Hematopoietic multipotent progenitor cell treated with erythropoietin and hydrocortisone succinate and interleukin-3 and kit ligand, for 4 days (in vitro differentiated cells): ENCODE measurements at regions not wholly inside any gene's neighbourhood (a gene's known extent, or its start where the extent isn't known, plus 50 kb on each side); places are given as distances from the start of the nearest gene placed in this dataset.
"Not testable (repeated sequence)": the region's sequence is repeated elsewhere in the genome, so short reads cannot be mapped to it uniquely, and the experiment has no call there.

ENCODE experiments used
- DNase-seq: peaks from one replicate; pipeline ENCODE4 v3.0.0-alpha.2; 2015

- no peak for DNase-seq
Measured at GRCh38 chr18:78792736-78793135, 186.9 kb upstream of the SALL3 start.

- DNase-seq = no peak
Measured at GRCh38 chr18:78793313-78794070, 186.1 kb upstream of the SALL3 start.

GRCh38 chr18:78794071-78794430 is 185.6 kb upstream of the SALL3 start:
- DNase-seq = no peak

GRCh38 chr18:78796693-78797455 is 182.7 kb upstream of the SALL3 start:
- no peak for DNase-seq

- no peak for DNase-seq
Measured at GRCh38 chr18:78797499-78797898, 182.1 kb upstream of the SALL3 start.

- DNase-seq = no peak
Measured at GRCh38 chr18:78798402-78799175, 181.0 kb upstream of the SALL3 start.

GRCh38 chr18:78799382-78800089 is 180.1 kb upstream of the SALL3 start:
- no peak for DNase-seq

- not testable (repeated sequence) for DNase-seq
Measured at GRCh38 chr18:78800102-78800851, 179.3 kb upstream of the SALL3 start.

GRCh38 chr18:78801011-78801410 is 178.6 kb upstream of the SALL3 start:
- no peak for DNase-seq

GRCh38 chr18:78803104-78803503 is 176.5 kb upstream of the SALL3 start:
- DNase-seq = no peak

- no peak for DNase-seq
Measured at GRCh38 chr18:78804206-78805030, 175.2 kb upstream of the SALL3 start.

GRCh38 chr18:78805840-78806239 is 173.8 kb upstream of the SALL3 start:
- no peak for DNase-seq

GRCh38 chr18:78807668-78808067 is 171.9 kb upstream of the SALL3 start:
- no peak for DNase-seq

- no peak for DNase-seq
Measured at GRCh38 chr18:78809845-78810244, 169.8 kb upstream of the SALL3 start.

GRCh38 chr18:78810706-78811105 is 168.9 kb upstream of the SALL3 start:
- DNase-seq = no peak

- DNase-seq = no peak
Measured at GRCh38 chr18:78812067-78812466, 167.6 kb upstream of the SALL3 start.

- DNase-seq = no peak
Measured at GRCh38 chr18:78813156-78813555, 166.5 kb upstream of the SALL3 start.

- no peak for DNase-seq
Measured at GRCh38 chr18:78813936-78814710, 165.5 kb upstream of the SALL3 start.

- DNase-seq = no peak
Measured at GRCh38 chr18:78814766-78815165, 164.9 kb upstream of the SALL3 start.

GRCh38 chr18:78816114-78816513 is 163.5 kb upstream of the SALL3 start:
- no peak for DNase-seq

- DNase-seq = no peak
Measured at GRCh38 chr18:78816916-78817315, 162.7 kb upstream of the SALL3 start.
